Parathyroid adenoma (tissue), 2 donors: ENCODE measurements at regions not wholly inside any gene's neighbourhood (a gene's known extent, or its start where the extent isn't known, plus 50 kb on each side); places are given as distances from the start of the nearest gene placed in this dataset.

ENCODE experiments used
- H2AFZ ChIP-seq: fragments of 300-600 bp; sonication (generic); one replicate; pipeline ENCODE4 v1.7.0; 2017; ENCODE audit warnings: antibody characterized with exemption, mild to moderate bottlenecking
- H3K27ac ChIP-seq: fragments of 300-600 bp; sonication (generic); one replicate; pipeline ENCODE4 v1.7.0; 2017
- H3K27me3 ChIP-seq: fragments of 300-600 bp; sonication (generic); one replicate; pipeline ENCODE4 v1.7.0; 2017; ENCODE audit warnings: low read length; ENCODE audit not compliant: control insufficient read depth, insufficient read depth
- H3K36me3 ChIP-seq: fragments of 300-600 bp; sonication (generic); one replicate; pipeline ENCODE4 v1.7.0; 2017; ENCODE audit warnings: low read length; ENCODE audit not compliant: control insufficient read depth, insufficient read depth
- H3K4me1 ChIP-seq: fragments of 300-600 bp; sonication (generic); one replicate; pipeline ENCODE4 v1.7.0; 2017; ENCODE audit warnings: control low read depth
- H3K4me2 ChIP-seq: fragments of 300-600 bp; sonication (generic); one replicate; pipeline ENCODE4 v1.7.0; 2017; ENCODE audit warnings: low read length
- H3K4me3 ChIP-seq: fragments of 300-600 bp; sonication (generic); one replicate; pipeline ENCODE4 v1.7.0; 2017; ENCODE audit warnings: low read depth, low read length
- H3K79me2 ChIP-seq: fragments of 300-600 bp; sonication (generic); one replicate; pipeline ENCODE4 v1.7.0; 2017; ENCODE audit warnings: control low read depth
- H3K9ac ChIP-seq: fragments of 300-600 bp; sonication (generic); one replicate; pipeline ENCODE4 v1.7.0; 2017; ENCODE audit warnings: mild to moderate bottlenecking
- H3K9me3 ChIP-seq: fragments of 300-600 bp; sonication (generic); one replicate; pipeline ENCODE4 v1.7.0; 2017; ENCODE audit warnings: low read length; ENCODE audit not compliant: control insufficient read depth
- TF ChIP-seq, protein P1 (sequence below): fragments of 300-600 bp; sonication (generic); IDR thresholded peaks from one replicate; pipeline ENCODE4 v1.7.0; 2017; ENCODE audit warnings: antibody characterized with exemption, mild to moderate bottlenecking
- donor health status: primary hyperparathyroidism.

DNA sequence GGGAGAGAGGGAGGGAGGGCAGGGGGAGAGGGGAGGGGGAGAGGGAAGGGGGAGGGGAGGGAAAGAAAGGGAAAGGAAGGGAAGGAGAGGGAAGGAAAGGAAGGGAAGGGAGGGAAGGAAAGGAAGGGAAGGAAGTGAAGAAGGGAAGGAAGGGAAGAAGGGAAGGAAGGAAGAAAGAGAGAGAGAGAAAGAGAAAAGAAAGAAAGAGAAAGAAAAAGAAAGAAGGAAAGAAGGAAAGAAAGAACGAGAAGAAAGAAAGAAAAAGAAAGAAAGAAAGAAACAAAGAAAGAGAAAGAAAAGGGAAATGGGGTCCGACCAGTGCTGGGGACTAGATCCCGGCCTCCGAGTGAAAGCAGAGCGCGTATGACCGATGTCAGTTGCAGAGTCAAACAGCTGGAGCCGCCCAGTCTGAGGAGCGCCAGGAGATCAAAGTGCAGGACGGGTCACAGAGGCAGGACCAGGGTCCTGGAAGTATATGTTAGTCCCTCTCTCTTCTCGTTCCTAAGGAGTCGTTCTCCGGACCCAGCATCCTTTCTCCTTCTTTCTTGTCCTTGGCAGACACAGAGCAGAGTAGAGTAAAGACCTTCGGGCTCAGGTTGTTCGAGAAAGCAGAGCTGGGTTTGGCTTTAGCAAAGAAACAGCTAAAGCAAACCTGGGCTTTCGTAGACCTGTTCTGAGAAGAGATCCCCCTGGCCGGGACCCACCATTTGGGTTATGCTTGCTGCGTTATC is 305.4 kb upstream of the MSX2 start:
- TF ChIP-seq, protein P1, sequence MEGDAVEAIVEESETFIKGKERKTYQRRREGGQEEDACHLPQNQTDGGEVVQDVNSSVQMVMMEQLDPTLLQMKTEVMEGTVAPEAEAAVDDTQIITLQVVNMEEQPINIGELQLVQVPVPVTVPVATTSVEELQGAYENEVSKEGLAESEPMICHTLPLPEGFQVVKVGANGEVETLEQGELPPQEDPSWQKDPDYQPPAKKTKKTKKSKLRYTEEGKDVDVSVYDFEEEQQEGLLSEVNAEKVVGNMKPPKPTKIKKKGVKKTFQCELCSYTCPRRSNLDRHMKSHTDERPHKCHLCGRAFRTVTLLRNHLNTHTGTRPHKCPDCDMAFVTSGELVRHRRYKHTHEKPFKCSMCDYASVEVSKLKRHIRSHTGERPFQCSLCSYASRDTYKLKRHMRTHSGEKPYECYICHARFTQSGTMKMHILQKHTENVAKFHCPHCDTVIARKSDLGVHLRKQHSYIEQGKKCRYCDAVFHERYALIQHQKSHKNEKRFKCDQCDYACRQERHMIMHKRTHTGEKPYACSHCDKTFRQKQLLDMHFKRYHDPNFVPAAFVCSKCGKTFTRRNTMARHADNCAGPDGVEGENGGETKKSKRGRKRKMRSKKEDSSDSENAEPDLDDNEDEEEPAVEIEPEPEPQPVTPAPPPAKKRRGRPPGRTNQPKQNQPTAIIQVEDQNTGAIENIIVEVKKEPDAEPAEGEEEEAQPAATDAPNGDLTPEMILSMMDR, result no peak
- Histone ChIP-seq H3K4me1 (peaks cover 40% of the 10 kb centered on the region), H3K27me3 (no peaks in the 10 kb centered on the region), H3K36me3 (no peaks in the 10 kb centered on the region), H3K27ac (peak overlapping the region; percentile 56), H2AFZ (peak overlapping the region; percentile 84), H3K9ac (no peak overlapping the region), H3K9me3 (no peaks in the 10 kb centered on the region), H3K79me2 (no peaks in the 10 kb centered on the region), H3K4me2 (peak overlapping the region; percentile 74), H3K4me3 (peak overlapping the region; percentile 46)

DNA sequence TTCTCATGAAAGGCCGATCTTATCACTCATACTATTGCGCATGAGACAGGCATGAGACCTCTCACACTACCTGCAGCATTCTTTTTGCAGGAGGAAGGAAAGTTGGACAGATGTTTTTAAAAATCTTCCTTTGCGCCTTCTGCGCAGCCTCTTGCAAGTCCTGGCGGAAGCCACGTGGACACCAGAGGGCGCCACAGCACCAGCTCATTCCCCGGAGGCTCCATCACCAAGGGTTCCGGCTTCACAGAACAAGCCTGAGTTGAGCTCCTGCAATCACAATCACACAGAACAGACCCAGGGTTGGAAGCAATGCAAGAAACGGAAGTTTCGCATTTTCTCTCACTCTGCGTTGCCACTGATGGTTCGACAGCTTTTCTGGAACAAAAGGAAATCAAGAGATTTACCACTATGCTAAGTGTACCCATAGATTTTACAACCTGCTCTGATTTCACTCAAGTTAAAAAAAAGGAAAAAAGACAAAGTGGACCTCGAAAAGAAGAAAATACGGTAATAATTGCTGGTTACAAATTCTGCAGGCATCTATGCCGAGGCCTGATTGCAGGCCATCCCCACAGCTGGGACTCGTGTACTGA is 304.7 kb upstream of the MSX2 start:
- H3K27me3 ChIP-seq, result no peaks in the 10 kb centered on the region
- no peak overlapping the region for H3K9ac ChIP-seq
- H3K79me2 ChIP-seq, result no peaks in the 10 kb centered on the region
- peak overlapping the region; percentile 46 for H3K4me3 ChIP-seq
- no peaks in the 10 kb centered on the region for H3K9me3 ChIP-seq
- peak overlapping the region; percentile 56 for H3K27ac ChIP-seq
- no peaks in the 10 kb centered on the region for H3K36me3 ChIP-seq
- TF ChIP-seq, protein P1, result peak; percentile 96
- peak overlapping the region; percentile 74 for H3K4me2 ChIP-seq
- peak overlapping the region; percentile 84 for H2AFZ ChIP-seq
- H3K4me1 ChIP-seq, result peaks cover 46% of the 10 kb centered on the region

DNA sequence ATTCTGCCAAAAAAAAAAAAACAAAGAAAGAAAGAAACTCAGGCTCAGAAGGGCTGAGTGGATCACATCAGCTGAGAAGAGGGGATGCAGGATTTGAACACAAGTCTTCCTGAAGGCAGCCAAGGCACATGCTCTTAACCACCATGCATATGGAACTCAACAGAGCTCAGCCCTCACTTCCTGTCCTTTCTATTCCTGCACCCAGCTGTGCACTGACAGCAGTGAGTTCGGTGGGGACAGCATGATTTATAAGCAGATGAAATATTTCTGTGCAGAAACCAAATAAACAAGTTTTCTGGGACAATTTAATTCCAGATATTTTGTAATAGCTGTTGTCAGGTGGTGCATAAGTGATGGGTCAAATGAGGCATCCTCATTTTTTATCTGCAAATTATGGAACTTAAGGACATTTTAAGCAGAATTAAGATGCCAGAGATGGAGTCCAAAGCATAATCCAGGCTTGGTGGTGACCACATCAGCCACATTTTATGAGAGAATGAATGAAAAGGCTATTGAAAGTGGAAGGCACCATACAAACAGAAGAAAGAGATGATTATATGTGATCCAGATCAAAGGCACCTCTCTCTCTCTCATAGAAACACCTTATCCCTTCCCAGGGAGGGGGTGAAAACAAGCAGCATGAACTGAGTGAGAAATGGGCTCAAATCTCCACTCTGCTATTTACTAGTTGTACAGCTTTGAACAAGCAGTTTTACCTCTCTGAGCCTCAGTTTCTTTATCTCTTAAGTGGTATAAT is 303.6 kb upstream of the MSX2 start:
- Histone ChIP-seq H3K4me3 (no peak overlapping the region), H3K27ac (no peak overlapping the region), H3K36me3 (no peaks in the 10 kb centered on the region), H3K27me3 (no peaks in the 10 kb centered on the region), H2AFZ (peak overlapping the region; percentile 23), H3K79me2 (no peaks in the 10 kb centered on the region), H3K4me1 (peaks cover 58% of the 10 kb centered on the region), H3K9me3 (no peaks in the 10 kb centered on the region), H3K9ac (no peak overlapping the region), H3K4me2 (no peak overlapping the region)
- TF ChIP-seq, protein P1, result no peak

DNA sequence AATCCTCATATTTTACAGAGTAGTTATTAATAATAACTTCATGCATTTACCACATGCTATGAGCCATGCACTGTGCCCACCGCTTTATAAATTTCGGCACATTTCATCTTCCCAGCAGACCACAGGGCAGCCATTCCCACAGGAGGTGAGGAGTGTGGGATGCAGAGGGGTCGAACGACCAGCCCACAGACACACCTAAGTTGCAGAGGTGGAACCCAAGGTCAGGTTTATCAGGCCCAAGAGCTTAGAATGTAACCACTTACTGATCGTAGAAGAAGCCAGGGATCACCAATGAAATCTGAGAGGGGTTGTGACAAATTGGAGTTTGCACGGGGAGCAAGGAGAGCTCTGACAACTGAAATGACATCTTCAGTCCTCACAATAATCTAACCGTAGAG is 303.0 kb upstream of the MSX2 start:
- Histone ChIP-seq H3K27ac (no peak overlapping the region), H3K9ac (no peak overlapping the region), H2AFZ (peak overlapping the region; percentile 23), H3K27me3 (no peaks in the 10 kb centered on the region), H3K9me3 (no peaks in the 10 kb centered on the region), H3K36me3 (no peaks in the 10 kb centered on the region), H3K4me1 (peaks cover 64% of the 10 kb centered on the region), H3K4me3 (no peak overlapping the region), H3K4me2 (peak overlapping the region; percentile 9), H3K79me2 (no peaks in the 10 kb centered on the region)
- TF ChIP-seq, protein P1, result no peak
